Renal pelvis (tissue), 1 donor: ENCODE measurements at regions not wholly inside any gene's neighbourhood (a gene's known extent, or its start where the extent isn't known, plus 50 kb on each side); places are given as distances from the start of the nearest gene placed in this dataset.

ENCODE experiments used
- DNase-seq: peaks from one replicate; pipeline ENCODE4 v3.0.0-alpha.2; 2013

DNA sequence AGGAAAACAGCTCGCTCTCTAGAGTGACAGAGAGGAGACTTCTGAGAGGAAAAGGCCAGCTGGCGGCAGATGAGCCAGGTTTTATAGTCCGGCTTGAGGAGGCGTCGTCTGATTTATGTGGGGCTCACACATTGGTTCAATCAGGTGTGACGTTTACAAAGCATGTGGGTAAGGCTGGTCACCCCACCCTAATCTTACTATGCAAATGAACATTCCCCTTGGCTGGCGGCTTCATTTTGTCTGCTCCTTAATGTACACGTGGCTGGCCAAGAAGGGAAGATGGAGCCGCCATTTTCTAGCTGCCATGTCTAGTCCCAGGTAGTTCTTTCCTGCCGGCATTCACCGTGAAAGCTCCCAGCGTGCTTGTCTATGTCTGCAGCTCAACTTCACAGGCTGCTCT, 299.1 kb upstream of the SPRED2 start:
- peak; percentile 28 for DNase-seq

DNA sequence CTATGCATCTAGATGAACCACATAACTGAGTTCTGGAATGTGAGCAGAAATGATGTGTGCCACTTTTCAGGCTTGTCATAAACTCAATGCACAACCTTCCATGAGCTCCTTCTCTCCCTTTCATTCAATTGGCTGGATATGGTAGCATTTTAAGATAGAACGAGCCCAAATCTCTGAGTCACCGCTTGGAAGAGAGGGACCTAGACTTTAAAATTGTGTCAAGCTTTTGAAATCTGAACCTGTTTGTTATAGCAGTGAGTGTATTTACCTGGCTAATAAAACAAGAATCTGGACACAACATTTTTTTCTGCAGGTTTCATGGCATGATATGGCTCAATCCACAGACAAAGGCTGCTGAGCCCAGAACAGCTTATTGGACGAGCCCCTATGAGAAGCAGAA, 297.8 kb upstream of the SPRED2 start:
- DNase-seq: no peak

DNA sequence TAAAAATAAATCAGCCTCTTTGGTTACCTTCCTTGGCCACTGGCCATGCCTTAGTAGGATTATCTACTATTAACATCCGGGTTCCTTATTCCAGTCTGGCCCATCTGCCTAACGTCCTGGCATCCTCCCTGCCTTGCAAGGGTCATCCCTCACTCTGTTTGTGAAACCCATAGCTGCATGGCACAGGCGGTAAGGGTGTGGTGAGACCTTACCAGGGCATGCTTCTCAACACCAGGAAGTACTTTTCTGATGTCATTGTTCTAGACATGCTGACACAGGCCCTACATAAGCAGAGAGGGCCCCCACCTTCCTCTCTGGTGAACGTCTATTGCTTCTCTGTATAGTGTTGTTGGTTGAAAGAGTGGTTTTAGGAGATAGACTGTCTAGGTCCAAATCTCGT, 296.8 kb upstream of the SPRED2 start:
- no peak for DNase-seq

DNA sequence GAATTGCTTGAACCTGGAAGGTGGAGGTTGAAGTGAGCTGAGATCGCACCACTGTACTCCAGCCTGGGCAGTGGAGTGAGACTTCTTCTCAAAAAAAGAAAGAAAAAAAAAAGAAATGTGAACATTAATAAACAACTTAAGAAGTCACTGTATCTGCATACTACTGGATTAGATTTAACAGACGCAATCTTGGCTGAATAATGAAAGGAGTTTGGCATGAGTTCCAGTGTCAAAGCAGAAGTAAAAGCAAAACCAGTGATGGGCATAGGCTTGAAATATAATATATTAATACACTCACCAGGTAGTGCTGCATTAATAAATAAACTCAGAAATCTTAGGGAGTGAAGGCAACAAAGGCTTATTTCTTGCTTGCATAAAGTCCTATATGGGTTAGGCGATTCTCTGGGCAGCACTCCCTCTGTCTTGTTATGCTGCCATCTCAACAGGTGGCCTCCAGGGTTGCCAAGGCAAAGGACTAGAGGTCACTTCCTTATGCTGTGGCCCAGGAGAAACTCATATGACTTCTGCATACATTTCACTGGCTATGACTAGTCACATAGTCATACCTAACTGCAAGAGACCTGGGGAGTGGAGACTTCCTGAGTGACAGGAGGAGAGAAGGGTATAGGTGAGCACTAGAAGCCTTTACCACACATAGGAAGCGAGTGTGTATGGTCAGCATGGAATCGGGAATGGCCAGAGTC, 296.2 kb upstream of the SPRED2 start:
- no peak for DNase-seq

DNA sequence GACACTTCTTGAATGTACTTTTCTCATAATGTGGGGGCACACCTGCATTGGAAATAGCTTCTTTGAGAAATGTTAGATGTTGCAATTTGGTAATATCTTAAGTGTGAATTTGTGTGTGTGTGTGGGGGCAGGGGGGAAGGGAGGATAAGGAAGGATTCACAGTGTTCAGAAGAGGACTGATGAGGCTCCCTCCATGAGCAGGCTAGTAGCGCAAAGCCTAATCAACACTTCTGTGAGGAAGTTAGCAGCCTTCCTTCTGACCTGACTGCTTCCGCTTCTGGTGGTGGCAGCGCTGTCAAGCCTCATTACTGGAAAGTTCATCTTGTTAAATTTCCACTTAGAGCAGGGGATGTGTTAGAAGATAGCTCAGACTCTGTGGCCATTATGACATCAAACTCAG, 295.4 kb upstream of the SPRED2 start:
- DNase-seq: no peak

DNA sequence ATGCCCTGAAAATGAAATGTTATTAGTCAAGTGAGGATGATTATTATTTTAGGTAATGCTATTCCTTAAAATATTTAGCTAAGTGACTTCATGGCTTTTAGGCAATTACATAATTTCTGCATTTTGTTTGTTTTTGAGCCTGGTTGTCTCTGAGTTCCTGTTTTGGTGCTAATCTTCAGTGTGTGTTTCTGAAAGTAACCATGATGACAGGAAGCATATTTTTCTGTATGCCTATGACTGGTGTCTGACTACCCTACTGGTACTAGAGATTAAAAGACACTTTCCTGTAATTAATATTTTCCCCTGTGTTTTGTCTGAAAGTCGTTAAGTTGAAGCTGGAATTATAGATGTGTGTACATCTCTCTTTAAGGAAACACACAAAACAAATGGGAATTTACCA, 295.0 kb upstream of the SPRED2 start:
- no peak for DNase-seq

DNA sequence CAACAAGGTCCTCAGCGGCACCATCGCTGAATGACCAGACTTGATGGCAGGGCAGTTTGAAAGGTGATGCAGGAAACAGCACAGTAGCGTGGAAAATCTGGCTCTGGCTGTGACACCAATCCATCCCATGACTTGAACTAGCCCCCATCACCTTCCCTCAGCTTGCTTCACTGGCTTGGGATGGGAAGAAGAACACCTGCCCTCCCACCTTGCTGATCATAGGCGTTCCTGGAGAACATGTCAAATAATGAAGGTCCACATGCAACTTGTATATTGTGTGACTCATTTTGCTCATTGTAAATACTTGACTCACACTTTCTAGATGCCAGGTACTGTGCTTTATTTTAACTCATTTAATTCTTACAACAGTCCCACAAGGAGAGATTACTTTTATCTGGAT, 292.4 kb upstream of the SPRED2 start:
- no peak for DNase-seq

DNA sequence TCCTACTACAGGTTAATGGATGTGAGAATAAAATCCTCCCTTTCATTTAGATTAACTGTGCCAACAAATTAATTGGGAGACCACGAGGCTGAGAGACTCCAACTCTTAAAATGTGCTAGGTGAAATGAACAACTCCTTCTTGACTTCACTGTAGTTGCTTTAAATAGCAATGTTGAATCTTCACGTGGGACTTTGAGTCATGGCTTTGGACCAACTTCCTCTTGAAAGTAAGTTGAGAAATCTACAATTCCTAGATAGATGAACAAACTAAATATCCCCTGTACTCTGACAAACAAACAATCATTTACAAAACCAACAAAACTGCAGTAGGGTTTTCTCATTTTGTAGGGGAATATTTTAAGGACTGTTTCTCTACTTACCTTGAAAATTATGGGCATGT, 291.9 kb upstream of the SPRED2 start:
- no peak for DNase-seq

DNA sequence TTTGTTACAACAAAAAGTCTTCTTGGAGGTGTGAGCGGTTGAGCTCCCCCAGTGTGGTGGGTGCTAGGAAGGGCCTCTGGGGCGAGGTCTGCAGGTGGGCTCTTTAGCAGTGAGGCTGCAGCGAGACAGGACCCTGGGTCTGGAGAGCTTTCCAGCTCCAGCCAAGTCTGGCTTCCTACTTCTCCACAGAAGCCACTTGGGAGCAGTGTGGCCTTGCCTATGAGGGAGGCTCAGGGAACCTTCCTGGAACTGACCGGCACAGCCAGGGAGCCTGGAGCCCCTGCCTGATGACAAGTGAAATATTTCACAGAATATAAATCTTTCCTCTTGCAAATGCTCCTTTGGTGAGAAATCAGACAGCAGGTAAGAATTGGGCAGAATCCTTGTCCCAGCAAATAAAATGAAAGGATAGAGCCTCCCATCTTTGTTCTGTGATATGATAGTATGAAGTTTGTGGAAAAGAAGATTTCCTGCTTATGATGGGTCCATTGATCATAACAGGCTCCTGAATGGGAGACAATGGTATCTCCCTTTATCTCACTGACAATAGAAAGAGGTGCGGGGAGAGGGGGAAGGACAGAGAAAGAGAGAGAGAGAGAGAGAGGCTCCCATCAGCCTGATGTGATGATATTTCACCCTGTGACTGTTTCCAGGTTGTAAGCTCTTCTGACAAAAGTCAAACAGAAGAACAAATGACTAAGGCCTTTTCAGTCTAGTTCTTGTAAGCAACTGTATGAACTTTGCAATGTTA, 289.8 kb upstream of the SPRED2 start:
- DNase-seq: peak; percentile 79

DNA sequence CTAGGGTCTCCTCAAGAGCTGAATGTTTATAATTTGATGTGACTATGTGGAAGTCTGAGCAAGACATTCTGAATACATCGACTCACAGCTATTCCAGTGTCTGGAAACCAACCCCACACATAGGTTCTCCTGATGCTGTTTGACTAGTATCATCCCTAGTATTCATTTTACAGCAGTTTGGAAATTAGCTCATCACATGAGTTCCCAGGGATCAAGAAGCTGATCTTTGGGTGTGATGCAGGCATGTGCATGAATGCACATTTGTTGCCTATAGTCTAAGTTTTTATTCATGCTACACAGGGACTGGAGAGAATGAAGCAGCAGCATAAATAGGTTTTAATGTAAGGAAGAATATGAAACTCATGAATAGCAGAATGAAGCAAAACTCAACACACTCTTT, 284.3 kb upstream of the SPRED2 start:
- no peak for DNase-seq

DNA sequence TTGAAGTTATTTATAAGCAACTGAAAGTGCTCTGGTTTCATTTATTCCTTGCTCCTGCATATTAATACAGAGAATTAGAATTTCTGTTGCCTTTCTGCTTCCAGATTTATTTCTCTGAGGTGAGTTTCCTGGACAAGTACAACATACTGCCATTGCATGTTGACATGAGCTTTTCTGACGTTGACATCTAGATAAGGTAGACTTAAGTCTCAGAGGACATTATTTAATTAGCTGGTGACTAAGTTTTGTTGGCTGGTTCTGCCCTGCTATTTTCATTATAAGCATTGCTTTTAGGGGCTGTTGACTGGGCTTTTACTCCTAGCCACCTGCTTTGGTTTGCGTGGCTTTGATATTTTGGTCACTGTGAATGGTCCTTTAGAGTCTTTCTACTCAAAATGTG, 282.9 kb upstream of the SPRED2 start:
- DNase-seq: no peak

DNA sequence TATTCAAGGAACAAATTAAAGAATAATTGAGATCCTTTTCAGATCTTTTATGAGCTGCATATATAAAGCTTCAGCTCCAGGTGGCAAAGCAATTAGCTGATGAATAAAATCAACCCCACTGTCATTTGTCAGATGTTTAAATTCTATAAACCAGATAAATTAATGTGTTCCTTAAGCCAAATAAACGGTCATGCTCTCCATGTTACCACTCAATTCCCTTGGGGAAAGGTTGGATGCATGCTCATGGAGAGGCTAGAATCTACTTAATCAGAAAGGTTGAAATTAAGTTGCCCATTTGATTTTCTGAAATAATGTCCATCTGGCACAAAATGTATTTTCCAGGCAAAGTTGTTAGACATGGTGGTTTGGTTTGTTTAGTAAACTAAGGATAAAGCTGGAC, 282.5 kb upstream of the SPRED2 start:
- DNase-seq: no peak

DNA sequence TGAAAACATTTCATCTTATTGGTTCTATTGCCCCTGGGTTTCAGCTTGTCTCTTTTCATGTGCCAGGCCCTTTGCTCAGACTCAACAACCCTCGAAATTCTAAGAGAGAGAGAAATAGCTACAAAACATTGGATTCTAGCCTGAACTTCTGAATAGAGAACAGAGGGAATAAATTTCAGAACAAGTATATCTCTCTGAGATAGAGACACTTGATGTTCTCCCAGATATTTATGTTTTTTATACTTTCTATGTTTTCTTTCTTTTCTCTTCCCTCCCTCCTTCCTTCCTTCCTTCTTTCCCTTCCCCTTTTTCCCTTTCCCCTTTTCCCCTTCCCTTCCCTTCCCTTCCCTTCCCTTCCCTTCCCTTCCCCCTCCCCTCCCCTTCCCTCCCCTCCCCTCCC, 279.5 kb upstream of the SPRED2 start:
- DNase-seq: no peak

DNA sequence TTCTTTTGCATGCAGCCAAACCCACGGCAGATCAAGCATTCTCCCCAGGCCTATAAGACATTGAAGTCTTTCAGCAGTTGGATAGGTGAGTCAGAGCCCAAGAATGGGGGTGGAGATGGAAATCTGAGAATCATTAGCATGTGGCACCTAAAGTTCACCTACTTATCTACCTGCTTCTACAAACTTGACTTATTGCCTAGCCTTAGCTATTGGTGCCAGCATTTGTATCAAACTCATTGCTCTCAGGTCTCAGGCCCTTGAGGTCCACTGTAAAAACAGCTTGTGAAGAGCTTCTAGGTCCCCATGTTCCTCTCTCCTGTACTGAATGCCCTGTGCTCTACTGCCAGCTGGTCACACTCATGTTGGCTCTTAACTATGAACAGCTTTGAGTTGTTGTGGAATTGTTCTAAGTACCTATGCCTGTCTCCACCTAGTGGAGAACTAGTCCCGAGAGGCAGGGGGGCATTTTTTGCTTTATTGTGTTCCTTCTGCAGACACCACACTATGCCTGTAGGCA, 278.4 kb upstream of the SPRED2 start:
- DNase-seq: no peak

DNA sequence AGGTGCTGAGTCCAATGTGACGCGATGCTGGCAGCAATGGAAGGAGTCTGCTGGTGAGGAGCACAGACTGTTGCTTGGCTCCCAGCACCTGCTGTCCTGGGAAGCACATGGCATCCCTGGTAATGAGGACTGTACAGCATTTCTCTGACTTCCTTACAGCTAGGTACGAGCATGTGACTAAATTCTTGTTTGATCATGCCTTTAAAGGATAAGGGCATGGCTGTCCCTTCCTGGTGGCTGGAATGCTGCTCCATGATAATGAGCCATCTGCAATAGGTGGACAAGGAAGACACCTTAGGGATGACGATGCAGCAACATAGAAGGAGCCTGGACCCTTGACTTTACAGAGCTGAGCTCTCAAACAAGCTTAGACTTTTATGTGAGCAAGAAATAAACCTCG, 278.0 kb upstream of the SPRED2 start:
- DNase-seq: no peak

DNA sequence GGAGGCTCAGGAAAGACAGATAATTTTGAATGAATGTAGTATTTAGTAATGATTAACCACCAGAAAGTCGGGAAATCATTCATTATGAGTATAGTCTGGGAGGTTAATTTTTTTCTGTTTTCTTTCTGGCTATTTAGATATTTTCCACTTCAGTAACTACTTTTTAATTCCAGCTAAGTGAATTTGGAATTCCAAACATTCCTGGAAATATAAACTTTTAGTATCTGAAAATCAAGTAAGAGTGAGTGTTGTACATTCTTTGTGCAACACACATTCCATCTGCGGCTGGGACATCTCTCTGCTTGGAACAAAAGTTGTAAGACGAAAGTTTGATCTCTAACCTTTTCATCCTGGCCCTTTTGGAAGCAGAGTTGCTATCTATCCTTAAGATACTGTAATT, 275.7 kb upstream of the SPRED2 start:
- peak; percentile 36 for DNase-seq

DNA sequence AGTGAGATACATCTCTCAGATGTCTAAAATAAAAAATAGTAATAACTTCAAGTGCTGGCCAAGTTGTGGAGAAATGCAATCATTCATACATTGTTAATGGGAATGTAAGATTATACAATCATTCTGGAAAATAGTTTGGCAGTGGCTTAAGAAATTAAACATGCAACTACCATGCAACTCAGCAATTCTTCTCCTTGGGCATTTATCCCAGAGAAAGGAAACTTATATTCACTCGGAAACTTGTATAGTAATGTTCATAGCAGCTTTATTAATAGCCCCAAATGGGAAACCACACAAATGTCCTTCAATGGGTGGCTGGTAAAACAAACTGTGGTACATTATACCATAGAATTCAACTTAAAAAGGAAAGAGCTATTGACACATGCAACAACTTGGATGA, 274.0 kb upstream of the SPRED2 start:
- no peak for DNase-seq

DNA sequence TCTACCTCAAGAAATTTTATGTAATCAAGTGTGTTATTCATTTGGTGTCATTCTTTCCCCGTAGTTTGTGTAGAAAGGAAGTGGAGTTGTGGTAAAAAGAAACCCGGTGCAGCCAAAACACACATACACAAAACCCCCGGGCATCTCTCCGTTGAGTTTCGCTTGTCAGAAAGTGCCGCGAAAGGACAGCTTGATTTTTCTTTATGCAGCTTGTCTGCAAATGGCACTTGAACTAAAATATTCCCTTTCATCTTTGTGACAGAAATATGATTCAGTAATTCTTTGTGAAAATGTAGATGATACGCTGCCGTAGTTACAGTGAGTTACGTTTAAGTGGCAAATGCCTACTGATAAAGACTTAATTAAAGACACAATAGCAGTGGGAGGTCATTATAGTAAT, 268.8 kb upstream of the SPRED2 start:
- DNase-seq: no peak

DNA sequence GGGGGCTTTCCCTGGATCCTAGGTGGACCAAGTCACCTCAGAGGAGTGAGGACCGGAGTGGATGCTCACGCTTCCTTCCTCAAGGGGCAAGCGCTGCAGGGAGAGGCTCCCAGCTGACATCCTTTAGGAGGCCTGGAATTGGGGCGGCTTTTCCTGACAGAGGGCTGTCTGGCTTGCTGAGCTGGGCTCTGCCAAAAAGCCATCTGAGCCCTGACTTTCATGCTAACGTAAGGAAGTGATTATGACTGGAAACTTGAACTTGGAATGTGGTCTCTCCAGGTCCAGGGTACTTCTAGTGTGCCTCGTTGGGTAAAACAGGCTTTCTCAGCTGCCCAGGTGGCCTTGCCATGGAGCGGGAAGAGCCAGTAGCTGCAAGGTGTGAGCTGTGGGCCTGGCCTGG, 268.3 kb upstream of the SPRED2 start:
- no peak for DNase-seq

DNA sequence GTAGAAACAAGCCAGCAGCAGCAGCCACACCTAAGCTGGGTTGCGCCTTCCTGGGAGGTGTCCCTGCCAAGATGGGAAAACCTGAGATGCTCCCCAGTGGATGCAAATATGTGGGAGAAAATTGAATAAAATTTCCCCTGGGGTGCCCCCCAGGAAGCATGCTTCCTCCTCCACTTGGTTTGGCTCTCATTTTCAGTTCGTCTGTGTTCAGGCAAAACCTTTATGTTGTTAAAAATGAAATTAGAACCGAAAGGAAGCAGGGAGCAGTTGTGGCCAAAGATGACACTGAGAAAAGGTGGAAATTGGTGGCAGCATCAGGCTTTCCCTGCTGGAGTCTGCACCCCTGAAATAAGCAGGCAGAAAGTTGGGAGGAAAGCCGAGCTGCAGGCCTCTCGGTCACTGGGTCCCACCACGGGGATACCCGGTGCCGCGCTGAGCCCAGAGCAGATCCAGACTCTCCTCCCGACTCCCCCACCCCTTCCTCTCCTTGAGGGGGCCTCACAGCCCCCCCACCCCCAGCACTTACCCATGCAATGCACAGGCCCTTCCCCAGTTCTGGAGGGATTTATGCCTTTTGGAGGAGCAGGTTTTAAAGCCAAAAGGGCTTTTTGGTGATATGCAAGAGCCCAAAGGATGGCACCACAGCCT, 267.7 kb upstream of the SPRED2 start:
- no peak for DNase-seq

DNA sequence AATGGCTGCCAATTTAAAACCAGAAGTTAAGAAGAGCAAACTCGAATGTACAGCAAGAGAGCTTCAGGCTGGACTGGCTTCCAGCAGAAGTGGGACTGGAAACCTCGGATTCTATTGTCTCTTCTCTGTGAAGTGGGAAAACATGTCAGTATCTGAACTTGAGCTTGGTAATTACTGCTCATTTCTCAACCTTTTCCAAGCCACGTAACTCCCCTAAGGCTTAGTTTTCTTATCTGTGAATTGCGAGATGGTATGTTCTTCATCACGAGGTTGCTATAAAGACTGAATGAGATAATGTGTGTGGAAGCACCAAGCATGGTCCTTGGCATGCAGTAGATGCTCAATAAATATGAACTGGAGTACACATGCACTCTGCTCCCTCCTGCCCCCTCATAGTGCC, 259.4 kb upstream of the SPRED2 start:
- no peak for DNase-seq

DNA sequence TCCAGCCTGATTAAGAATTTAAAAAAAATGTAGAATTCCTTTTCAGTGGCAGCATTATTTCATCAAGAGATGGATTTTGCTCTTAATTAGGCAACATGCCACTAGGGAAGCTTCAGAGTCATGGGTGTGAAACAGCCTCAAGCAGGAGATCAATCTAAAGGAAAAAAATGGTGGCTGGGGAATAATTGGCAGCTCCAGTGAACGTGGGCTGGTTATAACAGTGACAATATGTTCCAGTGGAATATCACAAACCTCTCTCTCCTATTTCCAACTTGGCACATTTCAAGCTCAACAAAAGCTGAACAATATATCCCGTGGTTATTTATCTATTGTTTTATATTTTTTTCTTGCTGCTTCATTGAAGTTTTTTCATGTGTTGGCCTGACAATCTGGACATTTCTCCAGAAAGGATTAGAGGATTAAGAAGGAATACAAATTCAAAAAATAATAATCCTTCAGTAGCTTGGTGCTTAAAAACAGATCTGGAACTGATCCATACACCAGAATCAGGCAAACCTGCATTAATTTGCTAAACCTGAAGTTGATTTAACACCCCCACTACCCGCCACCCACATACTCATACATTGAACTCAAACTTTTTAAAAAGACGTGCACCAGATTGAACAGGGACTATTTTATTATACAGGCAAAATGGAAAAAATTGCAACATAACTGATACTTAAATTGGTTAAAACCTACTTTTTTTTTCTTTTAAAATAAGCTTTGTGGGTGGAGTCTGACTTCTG, 255.9 kb upstream of the SPRED2 start:
- no peak for DNase-seq

DNA sequence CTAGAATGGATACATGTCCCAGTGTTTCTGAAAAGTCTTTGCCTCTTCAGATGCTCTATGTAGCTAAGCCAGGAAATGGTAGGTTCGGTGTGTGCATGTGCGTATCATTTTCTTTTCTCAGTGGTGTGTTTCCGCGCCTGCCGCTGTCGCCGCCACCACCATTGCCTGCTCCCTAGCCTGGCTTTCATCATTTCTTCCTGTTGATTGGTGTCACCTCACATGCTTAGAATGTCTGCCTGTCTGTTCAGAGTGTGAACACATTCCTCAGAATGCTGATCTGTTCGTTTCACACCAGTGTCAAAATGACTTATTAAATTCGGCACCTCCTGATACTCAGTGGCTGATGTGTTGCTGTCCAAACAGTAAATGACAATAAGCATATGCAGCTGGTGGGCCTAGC, 255.2 kb upstream of the SPRED2 start:
- no peak for DNase-seq
